HG02763 (cell line): ENCODE measurements at regions not wholly inside any gene's neighbourhood (a gene's known extent, or its start where the extent isn't known, plus 50 kb on each side); places are given as distances from the start of the nearest gene placed in this dataset.
"Not testable (repeated sequence)": the region's sequence is repeated elsewhere in the genome, so short reads cannot be mapped to it uniquely, and the experiment has no call there.

Experiments
- ATAC-seq: cut with Tn5 transposase; IDR thresholded peaks from one replicate; pipeline ENCODE4 v1.9.1; 2021; ENCODE audit warnings: mild to moderate bottlenecking, moderate library complexity; ENCODE audit not compliant: unreplicated experiment

GRCh38 chr10:62935022-62935421, 118.9 kb upstream of the EGR2 start:
- no peak for ATAC-seq

- ATAC-seq, result no peak
These were observed 118.1 kb upstream of the EGR2 start for GRCh38 chr10:62934258-62934657.

DNA sequence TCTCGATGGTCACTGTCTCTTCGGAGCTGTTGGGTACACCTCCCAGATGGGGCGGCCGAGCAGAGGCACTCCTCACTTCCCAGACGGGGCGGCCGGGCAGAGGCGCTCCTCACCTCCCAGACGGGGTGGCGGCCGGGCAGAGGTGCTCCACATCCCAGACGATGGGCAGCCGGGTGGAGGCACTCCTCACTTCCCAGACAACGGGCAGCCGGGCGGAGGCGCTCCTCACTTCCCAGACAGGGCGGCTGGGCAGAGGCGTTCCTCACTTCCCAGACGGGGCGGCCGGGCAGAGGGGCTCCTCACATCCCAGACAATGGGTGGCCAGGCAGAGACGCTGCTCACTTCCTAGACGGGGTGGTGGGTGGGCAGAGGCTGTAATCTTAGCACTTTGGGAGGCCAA, 112.6 kb upstream of the EGR2 start:
- ATAC-seq, result not testable (repeated sequence)

GRCh38 chr10:62926407-62926806, 110.2 kb upstream of the EGR2 start:
- no peak for ATAC-seq

GRCh38 chr10:62924344-62924748, 108.2 kb upstream of the EGR2 start:
- ATAC-seq, result no peak

DNA sequence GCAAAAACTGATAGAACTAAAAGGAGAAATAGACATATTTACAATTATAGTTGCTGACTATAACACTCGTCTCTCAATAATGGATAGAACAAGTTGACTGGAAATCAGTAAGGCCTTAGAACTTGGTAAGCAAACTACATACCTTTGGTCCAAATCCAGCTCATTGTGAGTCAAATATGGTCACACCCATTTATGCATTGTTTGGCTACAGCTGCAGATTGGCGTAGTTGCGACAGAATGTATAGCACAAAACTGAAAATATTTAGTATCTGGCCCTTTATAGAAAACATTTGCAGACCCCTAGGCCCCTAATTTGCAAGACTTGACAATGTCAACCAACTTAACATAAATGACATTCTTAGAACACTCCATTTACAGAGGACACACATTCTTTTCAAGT, 103.6 kb upstream of the EGR2 start:
- no peak for ATAC-seq

GRCh38 chr10:62917475-62918238, 101.5 kb upstream of the EGR2 start:
- ATAC-seq, result peak; percentile 44

DNA sequence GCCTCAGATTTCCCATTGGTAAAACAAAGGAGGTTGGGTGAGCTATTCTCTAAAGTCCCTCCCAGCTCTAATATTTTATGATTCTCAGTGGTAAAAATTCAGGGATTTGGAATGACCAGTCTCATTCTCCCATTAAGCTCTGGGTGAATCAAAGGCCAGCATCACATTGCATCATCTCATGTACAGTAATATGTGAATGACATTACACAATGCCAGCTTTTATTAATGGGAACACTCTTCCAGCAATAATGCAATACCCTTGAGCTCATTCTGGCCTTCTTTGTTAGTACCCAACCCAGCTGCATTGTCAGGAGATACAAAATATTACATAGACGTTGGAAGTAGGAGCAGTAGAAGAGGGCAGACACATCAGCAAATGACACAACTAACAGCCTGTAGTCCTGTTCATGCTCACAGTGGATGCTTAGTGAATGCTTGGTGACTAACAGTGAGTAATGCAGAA, 100.0 kb upstream of the EGR2 start:
- ATAC-seq, result no peak

- ATAC-seq, result no peak
These were observed 99.0 kb upstream of the EGR2 start for GRCh38 chr10:62915158-62915557.

- no peak for ATAC-seq
These were observed 95.9 kb upstream of the EGR2 start for GRCh38 chr10:62912086-62912485.

GRCh38 chr10:62911210-62911963, 95.2 kb upstream of the EGR2 start:
- no peak for ATAC-seq

DNA sequence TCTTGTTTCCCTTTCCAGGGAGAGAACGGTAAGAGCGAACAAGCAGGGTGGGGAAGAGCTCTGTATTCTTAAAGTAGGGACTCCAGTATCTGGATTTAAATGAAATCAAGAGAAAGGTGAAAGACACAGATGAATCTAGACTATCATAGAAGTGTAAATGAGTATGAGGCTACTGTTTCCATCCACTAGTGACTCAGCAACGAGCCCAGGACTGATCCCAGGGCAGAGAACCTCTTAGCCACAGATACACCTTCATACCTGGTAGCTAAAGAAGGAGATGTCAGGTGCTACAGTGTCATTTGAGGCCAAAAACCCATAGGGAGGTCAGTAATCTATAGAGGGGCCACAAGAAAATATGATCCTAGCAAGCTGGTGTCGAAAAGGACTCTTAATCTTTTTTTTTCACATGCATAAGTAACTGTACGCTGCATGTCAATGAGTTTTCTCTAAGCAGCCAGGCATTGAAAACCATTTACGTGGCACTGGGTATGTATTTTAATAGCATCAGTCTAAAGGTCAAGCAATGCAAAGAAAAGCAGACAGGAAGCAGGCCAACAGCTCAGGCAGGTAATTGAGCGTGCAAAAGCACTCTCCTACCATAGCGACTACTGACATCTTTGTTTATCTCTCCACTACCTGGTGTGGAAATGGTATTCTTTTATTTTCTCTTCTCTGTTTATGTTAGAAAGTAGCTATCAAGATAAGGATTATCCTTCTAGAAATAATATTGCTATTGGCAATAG, 91.5 kb upstream of the EGR2 start:
- ATAC-seq, result peak; percentile 57

DNA sequence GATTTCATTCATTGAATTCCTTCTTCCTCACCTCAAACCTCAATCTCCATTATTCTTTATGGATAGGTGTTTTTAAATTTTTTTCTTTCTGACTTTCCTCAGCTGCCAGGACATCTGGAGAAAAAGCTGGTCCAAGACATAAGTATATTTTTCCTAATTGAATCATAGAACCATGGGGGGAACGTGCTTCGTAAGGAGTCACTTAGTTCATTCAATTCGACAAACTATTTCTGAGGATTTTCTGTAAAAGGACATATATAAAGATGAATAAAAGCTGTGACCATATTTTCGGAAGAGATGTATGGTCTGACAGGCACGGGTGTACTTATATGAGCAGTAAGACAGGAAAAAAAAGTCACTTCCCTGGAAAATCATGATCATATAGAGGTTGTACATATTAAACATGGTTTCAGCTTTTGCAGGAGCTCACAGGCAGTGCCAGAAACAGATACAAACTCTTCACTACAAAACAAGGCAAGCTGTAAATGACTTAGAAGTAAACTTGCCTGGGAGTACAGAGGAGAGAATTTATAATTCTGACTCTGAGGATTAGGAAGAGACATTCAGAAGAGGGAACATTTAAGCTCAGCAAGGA, 88.2 kb upstream of the EGR2 start:
- no peak for ATAC-seq

- ATAC-seq, result no peak
These were observed 87.7 kb upstream of the EGR2 start for GRCh38 chr10:62903828-62904227.

DNA sequence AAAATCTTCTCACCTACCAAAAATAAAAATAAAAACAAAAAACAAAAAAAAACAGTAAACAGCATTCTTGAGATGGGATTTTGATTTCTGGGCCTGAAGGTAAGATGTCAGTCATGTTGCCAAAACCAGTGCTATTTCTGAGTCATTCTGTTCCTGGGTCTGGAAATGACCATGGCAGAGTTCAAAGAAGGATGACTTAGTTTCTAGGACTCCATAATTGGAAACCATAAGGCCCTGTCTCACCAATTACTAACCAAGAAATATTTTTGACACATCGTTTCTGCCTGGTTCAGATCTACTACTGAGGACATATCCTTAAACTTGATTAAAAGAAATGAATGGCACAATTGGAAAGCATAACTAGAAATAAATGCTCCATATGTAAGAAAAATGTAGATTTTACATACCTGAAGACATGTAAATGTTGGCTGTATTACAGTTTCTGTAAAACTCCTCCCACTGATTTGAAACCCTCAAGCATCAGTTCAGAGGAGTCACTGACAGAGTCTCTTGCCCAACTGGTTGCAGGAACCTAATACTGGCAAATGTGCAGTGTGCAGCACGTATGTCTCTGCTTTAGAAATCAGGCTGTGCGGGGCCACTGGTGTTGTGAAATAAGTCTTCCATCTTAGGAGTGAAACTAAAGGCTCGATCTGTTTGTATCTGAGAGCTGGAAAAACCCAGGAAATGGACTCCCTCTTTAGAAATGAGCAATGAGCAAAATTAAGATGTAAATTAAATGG, 84.8 kb upstream of the EGR2 start:
- no peak for ATAC-seq

DNA sequence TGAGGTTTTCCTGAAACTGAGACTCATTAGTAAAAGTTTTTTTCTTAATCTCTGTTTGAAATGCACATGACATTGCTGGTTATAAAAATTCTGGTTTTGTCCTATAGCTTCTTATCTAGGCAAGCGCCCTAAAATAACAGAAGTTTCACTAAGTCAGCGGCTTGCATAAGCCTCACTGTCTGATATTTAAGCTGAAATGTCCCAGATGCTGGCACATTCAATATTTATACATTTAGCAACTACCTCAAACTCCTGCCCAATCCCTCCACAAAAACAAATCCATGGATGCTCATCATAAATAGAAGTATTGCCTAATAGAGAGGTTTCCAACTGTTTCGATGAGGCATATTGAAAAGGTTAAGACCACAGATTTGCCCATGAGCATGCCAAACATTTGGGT, 83.1 kb upstream of the EGR2 start:
- no peak for ATAC-seq

DNA sequence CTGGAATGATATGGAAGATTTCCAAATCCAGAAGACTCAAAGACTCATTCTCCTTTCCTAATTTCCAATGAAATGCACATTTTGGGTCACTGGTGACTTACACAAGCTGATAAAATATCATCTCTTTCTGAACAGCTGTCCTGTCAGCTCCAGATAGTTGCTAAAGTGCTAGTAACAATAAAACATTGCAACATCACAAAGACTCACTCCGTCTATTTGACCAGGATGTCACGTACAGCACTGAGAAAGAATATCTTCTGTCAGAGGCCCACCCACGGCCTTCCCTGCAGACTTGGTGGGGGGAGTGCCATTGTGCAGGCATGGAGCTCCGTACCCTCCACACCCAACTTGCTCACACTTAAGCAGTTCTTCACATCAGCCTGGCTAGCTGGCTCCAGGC, 78.9 kb upstream of the EGR2 start:
- ATAC-seq, result no peak

- ATAC-seq, result no peak
These were observed 78.0 kb upstream of the EGR2 start for GRCh38 chr10:62894156-62894555.

GRCh38 chr10:62893036-62893435, 76.9 kb upstream of the EGR2 start:
- ATAC-seq, result no peak

- no peak for ATAC-seq
These were observed 74.2 kb upstream of the EGR2 start for GRCh38 chr10:62890395-62890794.

DNA sequence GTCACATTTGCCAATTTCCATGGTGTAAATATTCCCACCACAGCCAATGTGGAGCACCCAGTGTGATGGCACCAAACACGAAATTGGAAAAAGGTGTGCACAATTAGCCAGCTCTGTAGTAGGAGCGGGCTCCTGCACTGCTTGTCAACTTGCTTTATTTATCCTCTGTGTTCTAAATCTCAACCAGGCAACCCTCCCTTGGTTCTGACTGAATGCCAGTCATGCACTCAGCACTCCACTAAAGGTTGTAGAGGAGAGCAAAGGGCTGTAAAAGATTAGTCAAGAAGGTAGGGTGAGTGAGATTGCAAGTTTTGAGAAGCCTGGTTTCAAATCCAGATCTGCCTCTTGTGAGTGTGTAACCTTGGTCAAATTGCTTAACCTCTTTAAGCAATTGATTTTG, 71.5 kb upstream of the EGR2 start:
- ATAC-seq, result no peak
